GM18502 (cell line): ENCODE measurements at regions not wholly inside any gene's neighbourhood (a gene's known extent, or its start where the extent isn't known, plus 50 kb on each side); places are given as distances from the start of the nearest gene placed in this dataset.

Source experiments
- ATAC-seq: cut with Tn5 transposase; IDR thresholded peaks from one replicate; pipeline ENCODE4 v1.9.1; 2021; ENCODE audit warnings: mild to moderate bottlenecking; ENCODE audit not compliant: unreplicated experiment, poor library complexity

GRCh38 chr2:20150110-20150706, 74.7 kb downstream of the SDC1 start:
- no peak for ATAC-seq

- no peak for ATAC-seq
Observed at GRCh38 chr2:20149703-20150030, 75.3 kb downstream of the SDC1 start.

GRCh38 chr2:20148923-20149702, 75.8 kb downstream of the SDC1 start:
- ATAC-seq = no peak

GRCh38 chr2:20148426-20148922, 76.5 kb downstream of the SDC1 start:
- no peak for ATAC-seq

GRCh38 chr2:20147351-20147750, 77.6 kb downstream of the SDC1 start:
- no peak for ATAC-seq

GRCh38 chr2:20146401-20146800, 78.5 kb downstream of the SDC1 start:
- no peak for ATAC-seq

- ATAC-seq = peak; percentile 86
Observed at GRCh38 chr2:20145497-20146193, 79.3 kb downstream of the SDC1 start.

GRCh38 chr2:20144861-20145260, 80.1 kb downstream of the SDC1 start:
- no peak for ATAC-seq

- ATAC-seq = no peak
Observed at GRCh38 chr2:20144196-20144595, 80.7 kb downstream of the SDC1 start.

GRCh38 chr2:20143263-20143662, 81.7 kb downstream of the SDC1 start:
- no peak for ATAC-seq

- no peak for ATAC-seq
Observed at GRCh38 chr2:20141806-20142205, 83.1 kb downstream of the SDC1 start.

- no peak for ATAC-seq
Observed at GRCh38 chr2:20141056-20141762, 83.7 kb downstream of the SDC1 start.

GRCh38 chr2:20140321-20141055, 84.4 kb downstream of the SDC1 start:
- no peak for ATAC-seq

- no peak for ATAC-seq
Observed at GRCh38 chr2:20139407-20140172, 85.3 kb downstream of the SDC1 start.

- no peak for ATAC-seq
Observed at GRCh38 chr2:20138696-20139095, 86.2 kb downstream of the SDC1 start.

- no peak for ATAC-seq
Observed at GRCh38 chr2:20137884-20138283, 86.5 kb upstream of the LAPTM4A start.

GRCh38 chr2:20137131-20137571, 85.7 kb upstream of the LAPTM4A start:
- no peak for ATAC-seq

GRCh38 chr2:20136149-20136548, 84.7 kb upstream of the LAPTM4A start:
- no peak for ATAC-seq

- ATAC-seq = peak; percentile 98
Observed at GRCh38 chr2:20135631-20136050, 84.2 kb upstream of the LAPTM4A start.
